ENCODE measurements at regions not wholly inside any gene's neighbourhood (a gene's known extent, or its start where the extent isn't known, plus 50 kb on each side); places are given as distances from the start of the nearest gene placed in this dataset.

GRCh38 chr10:128528781-128529180 lies 402.6 kb upstream of the MKI67 start:
- H4K20me1 ChIP-seq (ENCODE audit: control insufficient read depth, insufficient read depth, low read depth, low read length): no peaks in the 10 kb centered on the region
- no peaks in the 10 kb centered on the region for H3K4me1 ChIP-seq (ENCODE audit: control insufficient read depth, low read length)
- no peaks in the 10 kb centered on the region for H3F3A ChIP-seq (ENCODE audit: control insufficient read depth, insufficient read depth)
- H3K4me3 ChIP-seq (ENCODE audit: low read length): no peak overlapping the region
- no peaks in the 10 kb centered on the region for H3K9me2 ChIP-seq (replicated peaks; ENCODE audit: control insufficient read depth, low read length)
- H3K36me3 ChIP-seq (ENCODE audit: control insufficient read depth, low read length): no peaks in the 10 kb centered on the region
- H3K4me2 ChIP-seq (ENCODE audit: low read length): no peak overlapping the region
- no peak overlapping the region for H3K27ac ChIP-seq (ENCODE audit: low read depth, low read length)
- no peaks in the 10 kb centered on the region for H3K79me2 ChIP-seq (ENCODE audit: control insufficient read depth, low read length)
- TF ChIP-seq EZH2phosphoT487 (IDR thresholded peaks at IDR 0.05; ENCODE audit: borderline replicate concordance, low read length): no peak
- no peaks in the 10 kb centered on the region for H3K9me3 ChIP-seq (ENCODE audit: control insufficient read depth, insufficient read depth, low read length)
- peaks cover 8% of the 10 kb centered on the region; the same call in 1 of the 2 replicates for H3K27me3 ChIP-seq (ENCODE audit: control insufficient read depth, low read length)

- Histone ChIP-seq H3K9me2 (replicated peaks; ENCODE audit: control insufficient read depth, low read length) (no peaks in the 10 kb centered on the region), H3F3A (ENCODE audit: control insufficient read depth, insufficient read depth) (no peaks in the 10 kb centered on the region), H3K36me3 (ENCODE audit: control insufficient read depth, low read length) (no peaks in the 10 kb centered on the region), H3K4me1 (ENCODE audit: control insufficient read depth, low read length) (no peaks in the 10 kb centered on the region), H3K79me2 (ENCODE audit: control insufficient read depth, low read length) (no peaks in the 10 kb centered on the region), H4K20me1 (ENCODE audit: control insufficient read depth, insufficient read depth, low read depth, low read length) (no peaks in the 10 kb centered on the region), H3K27ac (ENCODE audit: low read depth, low read length) (no peak overlapping the region), H3K4me3 (ENCODE audit: low read length) (no peak overlapping the region), H3K4me2 (ENCODE audit: low read length) (no peak overlapping the region), H3K9me3 (ENCODE audit: control insufficient read depth, insufficient read depth, low read length) (no peaks in the 10 kb centered on the region), H3K27me3 (ENCODE audit: control insufficient read depth, low read length) (peaks cover 8% of the 10 kb centered on the region; the same call in 1 of the 2 replicates)
- TF ChIP-seq EZH2phosphoT487 (IDR thresholded peaks at IDR 0.05; ENCODE audit: borderline replicate concordance, low read length): no peak
- no peak for TF ChIP-seq CTCF (IDR thresholded peaks at IDR 0.05; ENCODE audit: low read depth, low read length, poor library complexity, severe bottlenecking)
Observed at GRCh38 chr10:128529225-128529624, 403.0 kb upstream of the MKI67 start.

- Histone ChIP-seq H4K20me1 (ENCODE audit: control insufficient read depth, insufficient read depth, low read depth, low read length) (no peaks in the 10 kb centered on the region), H3K27ac (ENCODE audit: low read depth, low read length) (no peak overlapping the region), H3K9me3 (ENCODE audit: control insufficient read depth, insufficient read depth, low read length) (no peaks in the 10 kb centered on the region), H3K4me2 (ENCODE audit: low read length) (no peak overlapping the region), H3K36me3 (ENCODE audit: control insufficient read depth, low read length) (no peaks in the 10 kb centered on the region), H3F3A (ENCODE audit: control insufficient read depth, insufficient read depth) (no peaks in the 10 kb centered on the region), H3K4me1 (ENCODE audit: control insufficient read depth, low read length) (no peaks in the 10 kb centered on the region), H3K4me3 (ENCODE audit: low read length) (no peak overlapping the region), H3K27me3 (ENCODE audit: control insufficient read depth, low read length) (peaks cover 18% of the 10 kb centered on the region), H3K9me2 (replicated peaks; ENCODE audit: control insufficient read depth, low read length) (no peaks in the 10 kb centered on the region), H3K79me2 (ENCODE audit: control insufficient read depth, low read length) (no peaks in the 10 kb centered on the region)
- TF ChIP-seq CTCF (IDR thresholded peaks at IDR 0.05; ENCODE audit: low read depth, low read length, poor library complexity, severe bottlenecking) (peak; percentile 50), EZH2phosphoT487 (IDR thresholded peaks at IDR 0.05; ENCODE audit: borderline replicate concordance, low read length) (no peak)
Observed at GRCh38 chr10:128530301-128530700, 404.1 kb upstream of the MKI67 start.

- no peak overlapping the region for H3K4me2 ChIP-seq (ENCODE audit: low read length)
- H4K20me1 ChIP-seq (ENCODE audit: control insufficient read depth, insufficient read depth, low read depth, low read length): no peaks in the 10 kb centered on the region
- no peak overlapping the region for H3K27ac ChIP-seq (ENCODE audit: low read depth, low read length)
- H3K36me3 ChIP-seq (ENCODE audit: control insufficient read depth, low read length): no peaks in the 10 kb centered on the region
- no peaks in the 10 kb centered on the region for H3K9me2 ChIP-seq (replicated peaks; ENCODE audit: control insufficient read depth, low read length)
- H3K27me3 ChIP-seq (ENCODE audit: control insufficient read depth, low read length): peaks cover 23% of the 10 kb centered on the region
- TF ChIP-seq EZH2phosphoT487 (IDR thresholded peaks at IDR 0.05; ENCODE audit: borderline replicate concordance, low read length) (no peak), CTCF (IDR thresholded peaks at IDR 0.05; ENCODE audit: low read depth, low read length, poor library complexity, severe bottlenecking) (no peak)
- no peaks in the 10 kb centered on the region for H3K4me1 ChIP-seq (ENCODE audit: control insufficient read depth, low read length)
- H3K9me3 ChIP-seq (ENCODE audit: control insufficient read depth, insufficient read depth, low read length): no peaks in the 10 kb centered on the region
- no peaks in the 10 kb centered on the region for H3K79me2 ChIP-seq (ENCODE audit: control insufficient read depth, low read length)
- H3K4me3 ChIP-seq (ENCODE audit: low read length): no peak overlapping the region
- H3F3A ChIP-seq (ENCODE audit: control insufficient read depth, insufficient read depth): no peaks in the 10 kb centered on the region
Observed at GRCh38 chr10:128530946-128531345, 404.7 kb upstream of the MKI67 start.

Data from DOHH2 (cell line).